GM19455 (cell line): ENCODE measurements at regions not wholly inside any gene's neighbourhood (a gene's known extent, or its start where the extent isn't known, plus 50 kb on each side); places are given as distances from the start of the nearest gene placed in this dataset.

Source experiments
- ATAC-seq: cut with Tn5 transposase; IDR thresholded peaks from one replicate; pipeline ENCODE4 v1.9.1; 2021; ENCODE audit not compliant: unreplicated experiment

DNA sequence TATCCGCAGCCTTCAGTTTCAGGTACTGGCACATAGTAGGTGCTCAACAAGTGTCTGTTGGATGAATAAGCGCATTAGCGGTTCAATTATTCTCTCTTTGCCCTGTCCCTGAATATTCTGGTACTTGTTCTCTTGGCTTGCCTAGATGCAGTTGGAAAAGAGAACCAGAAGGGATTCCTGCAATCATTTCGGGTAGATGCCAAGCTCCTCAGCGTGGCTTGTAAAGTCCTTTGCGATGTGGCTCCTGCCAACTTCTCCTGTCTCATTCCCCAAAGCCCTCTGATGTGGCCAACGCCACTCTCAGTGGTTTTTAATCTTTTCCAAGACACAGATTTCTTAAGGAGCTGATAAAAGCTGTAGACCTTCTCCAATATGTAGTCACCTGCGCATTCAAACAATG is 230.3 kb downstream of the SUDS3 start:
- ATAC-seq, result no peak

DNA sequence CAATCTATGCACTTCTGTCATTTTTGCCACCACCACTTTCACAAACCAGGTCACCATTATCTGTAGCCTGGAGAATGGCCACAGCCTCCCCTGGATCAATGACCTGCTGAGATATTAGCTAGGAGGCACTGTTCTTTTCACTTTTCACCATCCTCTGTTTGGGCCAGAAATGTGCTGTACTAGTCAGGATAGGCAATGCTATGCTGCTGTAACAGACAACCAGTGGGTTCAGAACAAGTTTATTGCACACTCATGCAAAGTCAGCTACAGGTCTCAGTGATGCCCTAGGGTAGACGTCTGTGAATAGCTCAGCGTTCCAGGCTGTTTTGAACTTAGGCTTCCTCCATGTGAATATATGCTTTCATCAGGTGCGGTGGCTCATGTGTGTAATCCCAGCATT is 231.5 kb downstream of the SUDS3 start:
- no peak for ATAC-seq

DNA sequence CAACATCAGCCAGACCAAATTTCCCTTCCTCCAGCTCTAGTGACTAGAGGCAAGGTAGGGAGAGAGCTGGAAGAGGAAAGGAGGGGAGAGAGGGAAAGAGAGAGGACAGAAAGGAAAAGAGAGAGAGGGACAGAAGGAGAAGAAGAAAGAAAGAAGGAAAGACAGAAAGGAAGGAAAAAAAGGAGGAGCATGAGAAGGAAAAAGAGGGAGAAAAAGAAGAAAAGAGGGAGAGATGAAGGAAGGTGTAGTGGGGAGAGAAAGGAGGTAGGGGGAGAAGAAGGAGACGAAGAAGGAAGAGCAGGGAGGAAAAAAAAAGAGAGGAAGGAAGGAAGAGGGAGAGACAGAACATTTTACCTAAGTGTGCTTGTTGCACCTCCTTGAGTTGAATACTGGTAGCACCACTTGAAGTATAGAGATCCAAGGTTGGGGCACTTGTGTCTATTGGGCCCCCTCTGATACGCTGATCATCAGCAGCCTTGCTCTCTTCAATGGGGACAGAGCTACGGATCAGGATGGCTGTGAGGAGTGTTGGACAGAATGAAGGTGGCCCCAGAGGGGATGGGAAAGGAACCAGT is 232.5 kb downstream of the SUDS3 start:
- ATAC-seq, result no peak

DNA sequence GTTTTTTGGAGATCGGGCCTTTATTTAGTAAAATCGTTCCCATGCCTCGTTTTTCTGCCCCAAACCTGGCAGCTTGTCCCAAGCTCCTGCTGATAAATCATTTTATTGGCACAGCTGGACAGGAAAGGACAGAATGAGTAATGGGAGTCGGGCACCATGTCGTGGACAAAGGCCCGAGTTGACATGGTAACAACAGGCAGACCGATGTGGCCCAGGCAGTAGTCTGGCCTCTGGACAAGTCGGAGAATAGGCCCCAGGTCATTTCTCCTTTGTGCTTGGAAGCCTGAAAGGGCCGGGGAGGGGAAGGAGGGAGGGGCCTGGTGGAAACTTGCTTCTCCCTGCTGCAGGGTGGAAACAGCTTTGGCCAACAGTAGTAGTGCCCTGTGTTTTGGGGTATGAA is 234.9 kb downstream of the SUDS3 start:
- no peak for ATAC-seq

DNA sequence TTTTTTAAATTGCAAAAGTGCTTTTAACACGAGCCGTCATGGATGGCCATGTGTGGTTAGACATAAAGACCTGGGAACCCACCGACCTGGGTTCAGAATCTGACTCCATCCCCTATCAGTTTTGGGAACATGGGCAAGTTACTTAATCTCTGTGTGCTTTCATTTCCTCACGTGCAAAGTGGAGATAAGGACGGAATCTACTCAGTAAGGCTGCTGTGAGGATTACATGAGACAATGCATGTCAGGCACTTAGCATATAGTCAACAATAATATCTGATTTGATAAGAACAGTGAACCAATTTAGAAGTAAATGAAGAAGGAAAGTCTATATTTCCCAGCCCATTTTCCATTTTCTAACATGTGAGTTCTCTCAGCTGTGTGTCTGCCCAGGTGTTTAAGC is 235.4 kb downstream of the SUDS3 start:
- no peak for ATAC-seq

DNA sequence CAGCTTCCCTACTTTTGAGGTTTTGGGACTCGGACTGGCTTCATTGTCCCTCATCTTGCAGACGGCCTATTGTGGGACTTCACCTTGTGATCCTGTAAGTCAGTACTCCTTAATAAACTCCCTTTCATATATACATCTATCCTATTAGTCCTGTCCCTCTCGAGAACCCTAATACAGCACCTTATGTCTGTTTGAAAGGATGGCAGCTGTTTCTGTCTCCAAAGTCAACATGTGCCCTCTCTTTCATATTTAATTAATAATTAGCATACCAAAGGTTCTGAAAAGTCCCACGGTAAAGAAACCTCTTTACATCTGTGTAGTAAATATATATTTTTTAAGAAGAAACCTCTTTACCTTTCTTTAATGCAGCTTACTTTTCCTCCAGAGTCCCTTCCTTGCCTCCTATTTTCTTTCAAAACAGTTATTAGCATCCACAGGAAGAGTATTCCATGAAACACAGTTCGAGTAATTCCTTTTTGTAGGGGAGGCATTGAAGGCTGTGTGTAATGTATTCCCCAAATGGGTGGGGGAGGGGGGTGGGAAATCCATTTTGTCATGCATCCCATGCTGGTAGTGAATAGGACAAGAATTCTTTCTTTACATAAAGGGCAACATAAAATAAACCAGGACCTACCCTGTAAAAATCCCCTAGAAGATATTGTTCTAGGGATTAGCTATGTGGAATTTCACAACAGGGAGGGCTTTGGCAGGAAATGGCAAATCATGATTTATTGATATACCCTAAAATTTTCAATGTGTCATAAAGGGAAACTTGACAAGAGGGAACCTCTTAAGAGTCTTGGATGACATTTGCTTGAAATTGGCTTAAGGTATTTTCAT is 241.5 kb downstream of the SUDS3 start:
- ATAC-seq, result no peak

DNA sequence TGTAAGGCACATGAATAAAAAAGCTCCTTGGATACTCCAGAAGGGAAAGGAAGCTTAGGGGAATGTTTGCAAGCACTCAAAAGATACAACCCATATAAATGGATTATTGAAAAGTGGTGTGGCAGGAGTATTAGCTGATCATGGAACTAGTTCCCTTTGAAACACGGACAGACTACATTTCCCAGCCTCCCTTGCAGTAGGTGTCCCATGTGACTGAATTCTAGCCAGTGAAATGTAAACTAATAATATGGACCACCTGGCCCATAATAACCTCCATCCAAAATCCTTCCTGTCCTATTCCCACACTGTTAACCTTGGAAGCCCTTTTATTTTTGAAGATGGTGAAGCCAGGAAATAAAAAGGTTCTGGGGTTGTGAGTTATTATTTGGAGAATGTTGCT is 242.3 kb downstream of the SUDS3 start:
- no peak for ATAC-seq

DNA sequence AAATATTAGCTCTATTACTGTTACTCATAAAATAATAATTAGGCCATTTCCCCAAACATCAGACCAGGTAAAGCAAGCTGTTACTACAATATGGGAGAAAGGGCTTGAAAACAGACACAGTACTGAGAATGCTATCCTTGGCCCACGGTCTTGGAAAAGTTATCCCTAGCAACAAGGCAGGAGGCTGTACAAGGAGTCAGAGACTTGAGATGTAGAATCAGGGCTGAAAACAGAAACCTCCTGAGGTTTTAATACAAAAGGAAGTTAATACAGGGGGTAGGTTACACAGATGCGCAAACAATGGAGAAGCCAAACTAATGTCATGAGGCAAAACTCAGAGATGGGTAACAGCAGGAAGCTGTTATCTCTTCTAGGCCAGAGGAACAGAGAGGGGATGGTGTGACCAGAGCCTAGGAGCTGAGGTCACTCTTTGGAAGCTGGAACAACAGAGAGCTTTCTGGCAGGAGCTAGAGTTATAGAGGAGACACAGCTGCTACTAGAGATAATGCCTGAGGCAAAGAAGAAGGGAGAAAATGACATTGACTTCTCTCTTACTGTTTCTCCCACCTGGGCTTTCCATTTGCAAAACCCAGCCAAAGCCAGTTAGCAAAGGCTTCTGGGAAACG is 248.8 kb downstream of the SUDS3 start:
- no peak for ATAC-seq

DNA sequence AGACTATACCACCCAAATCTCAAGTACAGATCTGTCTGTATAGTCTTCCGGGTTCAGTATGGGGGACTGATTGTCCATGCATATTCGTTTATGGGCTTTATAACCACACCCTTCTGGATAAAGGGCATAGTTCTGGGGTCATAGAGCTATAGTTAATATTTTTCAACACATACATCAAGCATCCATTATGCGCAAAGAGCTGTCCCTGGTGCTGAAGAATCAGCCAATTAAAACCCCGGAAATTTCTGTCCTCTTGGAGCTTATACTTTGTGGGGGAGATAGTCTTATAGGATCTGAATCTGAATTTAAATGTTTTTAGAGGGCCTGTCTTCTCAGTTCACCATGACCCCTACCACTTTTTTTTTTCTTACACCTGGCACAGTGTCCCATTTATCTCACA is 256.7 kb downstream of the SUDS3 start:
- no peak for ATAC-seq

DNA sequence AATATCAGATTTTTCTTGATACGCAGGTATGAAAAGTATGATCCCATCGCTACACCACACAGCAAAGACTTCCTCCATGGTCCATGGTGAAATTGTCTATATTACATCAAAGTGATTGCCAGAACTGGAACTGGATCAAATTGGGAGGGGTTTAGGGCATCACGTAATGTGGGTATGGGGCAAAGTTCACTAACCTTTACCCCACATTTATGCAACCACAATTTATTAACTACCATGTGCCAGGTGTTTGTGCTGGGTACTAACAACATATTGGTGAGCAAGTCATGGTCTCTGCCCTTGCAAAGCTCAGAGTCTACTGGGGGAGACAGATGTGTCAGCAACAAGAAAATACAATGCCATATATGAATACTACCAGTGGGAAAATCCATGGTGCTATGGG is 258.9 kb downstream of the SUDS3 start:
- ATAC-seq, result no peak

DNA sequence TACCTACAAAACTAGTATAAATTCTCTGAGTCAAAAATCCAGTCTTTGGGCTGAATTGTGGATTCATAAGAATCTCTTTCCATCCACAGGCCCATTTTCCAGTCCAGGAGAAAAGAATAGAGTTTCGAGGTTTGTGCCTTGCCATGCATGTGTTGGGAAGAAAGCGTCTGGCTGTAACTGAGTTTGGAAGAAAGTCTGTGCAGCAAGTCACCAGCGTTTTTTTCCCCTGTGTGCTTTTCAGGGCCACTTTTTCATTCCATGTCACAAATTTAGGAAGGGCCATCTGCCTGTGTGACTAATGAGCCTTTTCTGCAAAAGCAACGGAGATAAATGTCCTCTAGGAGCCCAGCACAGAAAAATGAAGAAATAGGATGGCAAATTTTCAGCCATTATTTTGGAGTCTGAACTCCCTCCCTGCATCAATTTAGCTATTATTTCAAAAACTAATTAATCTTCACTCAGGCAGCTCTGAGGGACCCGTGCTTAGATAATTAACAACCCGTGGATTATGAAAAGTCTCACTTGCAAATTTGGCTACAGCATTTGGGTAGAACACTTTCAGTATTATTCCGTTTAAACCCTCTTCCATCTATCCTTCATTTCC is 261.5 kb downstream of the SUDS3 start:
- ATAC-seq, result no peak

DNA sequence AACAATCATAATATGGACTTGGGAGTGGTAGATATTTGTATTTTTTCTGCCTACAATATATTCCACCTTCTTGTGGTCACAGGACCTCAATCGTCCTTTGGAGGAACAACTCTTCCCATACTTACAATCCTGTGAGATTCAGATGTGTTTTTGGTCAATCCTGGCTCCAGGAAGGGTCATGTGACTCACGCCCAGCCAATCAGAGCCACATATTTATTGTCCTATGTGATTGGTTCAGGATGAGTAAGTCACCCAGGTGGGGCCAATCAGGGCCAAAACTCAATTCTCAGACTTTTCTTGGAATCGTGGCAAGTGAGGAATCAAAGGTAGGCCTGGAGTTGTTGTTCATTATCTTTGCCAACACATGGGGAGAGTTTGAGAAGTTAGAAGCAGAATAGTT is 264.9 kb downstream of the SUDS3 start:
- no peak for ATAC-seq

DNA sequence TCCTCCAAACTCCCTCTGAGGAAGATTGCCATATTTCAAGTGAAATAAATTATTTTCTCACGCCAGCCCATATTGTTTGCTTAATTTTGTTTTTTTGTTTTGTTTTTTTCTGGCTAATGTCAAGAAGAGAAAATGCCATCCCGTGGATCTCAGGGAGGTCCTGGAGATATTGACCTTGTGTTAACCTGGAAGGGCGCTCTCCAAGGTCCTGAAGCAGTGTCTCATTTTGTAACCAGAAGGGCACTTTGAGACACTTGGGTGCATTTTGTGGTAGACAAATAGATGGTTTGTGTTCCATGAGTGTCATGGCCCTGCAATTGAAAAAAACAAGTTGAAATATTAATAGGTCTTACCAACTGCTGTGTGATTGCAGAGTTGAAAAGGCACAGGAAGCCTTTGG is 268.9 kb downstream of the SUDS3 start:
- ATAC-seq, result no peak

DNA sequence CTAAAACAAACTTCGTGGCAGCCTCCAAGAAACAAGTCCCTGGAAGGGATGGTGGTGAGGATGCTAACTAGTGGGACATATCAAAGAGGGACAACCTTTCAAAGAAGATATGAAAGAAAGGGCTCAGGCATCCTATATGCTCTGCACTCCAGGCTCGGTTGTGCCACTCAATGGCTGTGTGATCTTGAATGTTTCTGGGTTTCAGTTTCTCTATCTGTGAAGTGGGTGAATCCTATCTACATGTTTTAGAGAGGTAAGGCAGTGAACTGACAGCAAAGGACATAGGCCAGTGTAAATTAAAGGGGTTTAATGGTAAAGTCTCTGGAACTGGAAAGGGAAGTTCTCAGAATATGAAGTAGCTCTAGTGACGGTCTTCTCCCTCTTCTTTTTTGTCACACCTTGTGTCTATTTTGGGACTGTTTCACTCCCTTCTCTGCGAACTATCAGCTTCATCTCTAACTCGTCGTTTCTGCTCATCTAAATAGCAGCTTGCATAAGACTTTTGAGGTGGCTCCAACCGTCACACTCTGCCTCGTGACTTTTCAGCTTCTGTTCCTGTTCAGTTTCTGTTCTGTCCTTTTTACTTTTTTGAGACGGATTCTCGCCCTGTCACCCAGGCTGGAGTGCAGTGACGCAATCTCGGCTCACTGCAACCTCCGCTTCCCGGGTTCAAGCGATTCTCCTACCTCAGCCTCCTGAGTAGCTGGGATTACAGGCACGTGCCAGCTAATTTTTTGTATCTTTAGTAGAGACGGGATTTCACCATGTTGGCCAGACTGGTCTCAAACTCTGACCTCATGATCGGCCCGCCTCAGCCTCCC is 273.6 kb downstream of the SUDS3 start:
- no peak for ATAC-seq

DNA sequence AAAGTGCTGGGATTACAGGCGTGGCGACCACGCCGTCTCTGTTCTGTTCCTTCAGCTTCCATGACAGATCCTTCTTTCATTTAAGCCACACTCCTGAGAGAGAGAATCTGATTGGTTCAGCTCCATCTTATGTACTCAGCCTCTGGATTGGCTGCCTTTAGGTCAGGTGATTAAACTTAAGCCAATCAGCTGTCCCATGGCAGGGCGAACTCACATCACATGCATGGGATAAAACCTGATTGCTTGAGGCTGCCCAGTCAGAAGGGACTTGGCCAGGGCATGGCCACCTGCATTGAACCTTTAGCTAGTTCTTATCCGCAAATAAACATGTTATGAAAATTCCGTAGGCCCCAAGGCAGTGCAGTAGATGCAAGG is 274.2 kb downstream of the SUDS3 start:
- no peak for ATAC-seq

DNA sequence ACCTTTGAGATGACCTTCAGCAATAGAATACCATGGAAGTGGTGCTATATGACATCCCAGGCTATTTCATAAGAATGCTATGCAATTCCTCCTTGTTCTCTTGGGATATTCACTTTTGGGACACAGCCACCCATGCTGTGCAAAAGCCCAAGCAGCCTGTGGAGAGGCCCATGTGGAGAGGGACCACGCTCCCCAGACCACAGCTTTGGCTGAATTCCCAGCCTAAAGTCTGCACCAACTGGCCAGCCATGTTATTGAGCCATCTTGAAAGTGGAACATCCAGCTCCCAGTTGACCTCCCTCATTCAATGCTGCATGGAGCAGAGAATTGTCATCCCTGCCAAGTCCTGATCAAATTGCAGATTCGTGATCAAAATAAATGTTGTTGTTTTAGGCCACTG is 275.1 kb downstream of the SUDS3 start:
- ATAC-seq, result no peak

DNA sequence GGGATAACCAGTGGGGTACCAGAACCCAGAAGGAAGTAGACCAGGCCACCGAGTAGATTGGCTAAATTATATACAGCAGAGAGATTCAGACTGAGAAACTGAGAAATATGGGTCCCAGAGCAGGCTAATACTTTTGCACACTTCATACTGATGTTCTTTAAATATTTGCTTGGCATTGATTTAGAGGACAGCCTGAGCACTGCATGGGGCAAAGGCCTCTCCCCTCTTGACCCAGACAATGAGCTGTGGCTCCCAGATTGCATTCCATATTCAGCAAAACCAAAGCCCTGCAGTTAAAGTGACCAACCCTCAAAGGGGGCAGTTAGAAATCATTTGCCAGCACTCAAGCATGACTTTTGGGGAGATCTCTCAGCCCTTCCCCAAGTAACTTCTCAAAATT is 279.2 kb downstream of the SUDS3 start:
- no peak for ATAC-seq

DNA sequence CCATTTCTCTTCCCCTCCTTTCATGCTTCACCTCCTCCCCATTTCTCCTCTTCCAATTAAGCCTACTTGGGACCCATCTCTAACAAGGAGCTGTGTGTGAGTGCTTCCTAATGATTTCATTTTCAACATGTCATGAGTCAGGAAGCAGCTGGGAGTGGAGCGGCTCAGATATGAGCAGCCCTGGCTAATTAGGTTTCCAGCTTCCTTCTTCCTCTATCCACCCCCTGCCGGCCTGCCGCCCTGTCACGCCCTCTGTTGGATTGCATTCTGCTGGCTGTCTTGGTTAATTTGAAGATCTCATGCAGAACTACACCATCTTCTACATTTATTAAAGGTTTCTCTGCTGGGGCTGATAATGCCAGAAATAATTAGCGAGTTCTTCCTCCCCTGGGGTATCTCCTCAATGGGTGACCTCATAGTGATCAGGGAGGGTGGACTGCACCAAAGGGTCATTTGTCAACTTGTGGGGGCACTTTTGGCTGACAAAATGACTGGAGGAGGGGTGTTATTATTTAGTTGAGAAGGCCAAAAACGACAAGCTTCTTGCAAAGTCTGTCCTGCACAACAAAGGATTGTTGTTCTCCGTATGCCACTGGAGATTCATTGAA is 300.9 kb upstream of the SRRM4 start:
- ATAC-seq, result no peak

DNA sequence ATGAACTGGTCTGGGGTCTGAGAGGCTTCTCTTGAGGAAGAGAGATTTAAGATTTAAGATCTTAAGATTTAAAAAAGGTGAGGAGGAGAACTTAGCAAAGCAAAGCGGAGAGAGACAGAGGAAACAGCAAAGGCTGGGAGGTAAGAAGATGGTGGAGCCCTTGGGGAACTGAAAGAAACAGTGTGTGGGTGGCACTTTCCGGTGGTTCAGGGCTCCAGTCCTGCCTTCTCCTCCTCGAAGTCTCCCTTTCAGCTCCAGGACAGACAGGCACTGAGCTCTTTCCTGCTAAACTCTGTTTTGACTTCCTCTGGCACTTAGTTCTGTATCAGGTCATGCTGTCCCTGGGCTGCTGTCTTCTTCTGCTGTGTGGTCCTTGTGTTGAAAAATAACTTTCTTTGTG is 298.7 kb upstream of the SRRM4 start:
- ATAC-seq, result peak; percentile 87

DNA sequence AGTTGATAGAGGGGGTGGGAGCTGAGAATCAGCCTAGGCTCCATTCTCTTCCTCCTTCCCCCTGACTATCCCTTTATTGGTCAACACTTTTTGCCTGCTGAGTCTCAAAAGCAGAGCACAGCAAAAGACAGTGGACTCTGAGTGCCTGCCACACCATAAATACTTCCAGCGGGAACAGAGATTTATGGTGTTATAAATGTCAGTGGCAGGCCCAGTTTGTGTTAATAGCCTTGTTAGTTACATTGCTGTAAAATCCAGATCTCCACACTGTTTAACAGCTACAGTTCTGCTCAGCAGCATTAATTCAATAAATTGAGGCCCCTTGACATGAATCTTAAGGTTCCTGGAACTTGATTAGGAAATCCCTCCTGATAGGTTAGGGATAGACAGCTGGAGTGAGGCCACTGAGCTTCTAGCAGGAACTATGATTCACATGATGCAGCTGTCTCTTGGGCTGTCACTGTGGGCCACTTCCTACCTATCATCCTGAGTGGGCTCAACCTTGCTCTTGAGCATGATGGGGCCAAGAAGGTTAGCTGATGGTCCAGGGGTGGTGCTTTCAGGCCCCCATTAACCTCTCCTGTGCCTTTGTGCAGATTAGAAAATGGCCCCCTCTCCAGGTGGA is 295.2 kb upstream of the SRRM4 start:
- ATAC-seq, result no peak
